DND-41 (cell line): ENCODE measurements at regions not wholly inside any gene's neighbourhood (a gene's known extent, or its start where the extent isn't known, plus 50 kb on each side); places are given as distances from the start of the nearest gene placed in this dataset.

Experiments used
- ATAC-seq: fragments of 200-7000 bp; cut with Tn5 transposase; 3 replicates; pipeline ENCODE4 v1.9.1; 2021; ENCODE audit warnings: low read depth; ENCODE audit not compliant: insufficient read depth
- DNase-seq: peaks from one replicate; pipeline ENCODE4 v3.0.0-alpha.2; 2020
- H2AFZ ChIP-seq: 2 replicates; pipeline ENCODE4 v1.6.0; 2012; ENCODE audit warnings: low read depth, low read length
- H3K27ac ChIP-seq: 2 replicates; pipeline ENCODE4 v1.5.1; 2012; ENCODE audit warnings: low read length, inconsistent platforms
- H3K27me3 ChIP-seq: fragments of 200-600 bp; sonication (generic); 2 replicates; pipeline ENCODE4 v1.6.0; 2012; ENCODE audit warnings: low read length, mild to moderate bottlenecking, inconsistent platforms; ENCODE audit not compliant: insufficient read depth, poor library complexity
- H3K36me3 ChIP-seq: 2 replicates; pipeline ENCODE4 v1.5.1; 2012; ENCODE audit warnings: low read length, inconsistent platforms; ENCODE audit not compliant: insufficient read depth
- H3K4me1 ChIP-seq: 2 replicates; pipeline ENCODE4 v1.5.1; 2012; ENCODE audit warnings: mild to moderate bottlenecking, low read length; ENCODE audit not compliant: insufficient read depth
- H3K4me2 ChIP-seq: 2 replicates; pipeline ENCODE4 v1.6.0; 2012; ENCODE audit warnings: mild to moderate bottlenecking, moderate library complexity, low read length, inconsistent platforms; ENCODE audit not compliant: insufficient read depth
- H3K4me3 ChIP-seq, 2 experiments: fragments of 200-600 bp in 1 of 2; shearing (Covaris generic) in 1 of 2; 2 replicates each; pipeline ENCODE4 v1.5.1; 2012 to 2016; ENCODE audit warnings: inconsistent platforms in 2 of 2, low read length in 2 of 2, mild to moderate bottlenecking in 2 of 2, low read depth in 1 of 2, moderate library complexity in 1 of 2
- H3K79me2 ChIP-seq: 2 replicates; pipeline ENCODE4 v1.6.0; 2012; ENCODE audit warnings: low read length, inconsistent platforms; ENCODE audit not compliant: insufficient read depth
- H3K9ac ChIP-seq: 2 replicates; pipeline ENCODE4 v1.6.0; 2012; ENCODE audit warnings: low read depth, mild to moderate bottlenecking, inconsistent platforms, low read length, moderate library complexity
- H3K9me3 ChIP-seq: 2 replicates; pipeline ENCODE4 v1.5.1; 2012; ENCODE audit warnings: low read length, moderate library complexity, mild to moderate bottlenecking, inconsistent platforms; ENCODE audit not compliant: insufficient read depth, severe bottlenecking
- H4K20me1 ChIP-seq: 2 replicates; pipeline ENCODE4 v1.6.0; 2012; ENCODE audit warnings: low read length; ENCODE audit not compliant: insufficient read depth
- EZH2 ChIP-seq: IDR thresholded peaks from 3 replicates; pipeline ENCODE4 v1.6.1; 2012; ENCODE audit warnings: borderline replicate concordance, low read depth, mild to moderate bottlenecking, moderate library complexity, low read length, inconsistent platforms; ENCODE audit not compliant: severe bottlenecking
- TF ChIP-seq, protein P1 (sequence below): IDR thresholded peaks from 2 replicates; pipeline ENCODE4 v1.5.1; 2012; ENCODE audit warnings: borderline replicate concordance, low read length, moderate library complexity, mild to moderate bottlenecking; ENCODE audit not compliant: poor library complexity, severe bottlenecking; ENCODE audit errors: extremely low read depth

DNA sequence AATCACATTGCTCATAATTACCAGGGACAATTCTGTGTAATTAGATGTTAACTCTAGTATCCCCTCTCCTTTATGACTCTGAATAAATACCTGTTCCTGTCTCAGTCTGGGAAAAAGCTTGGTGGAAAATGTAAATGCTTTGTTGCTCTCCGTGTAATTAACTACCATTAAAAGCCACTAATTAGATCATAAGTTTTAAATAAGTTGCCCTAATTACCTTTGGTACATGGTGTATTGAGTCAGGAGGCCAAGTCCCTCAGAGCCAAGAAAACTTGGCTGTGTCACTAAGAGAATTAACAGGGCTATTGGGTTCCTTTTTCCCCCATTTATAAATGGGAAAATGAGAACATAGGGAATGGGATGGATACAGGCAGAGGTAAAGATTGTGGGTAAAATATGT lies 617.6 kb downstream of the TLR4 start:
- no peaks in the 10 kb centered on the region for H4K20me1 ChIP-seq
- no peaks in the 10 kb centered on the region for H3K4me1 ChIP-seq
- no peak overlapping the region for H3K9ac ChIP-seq
- no peaks in the 10 kb centered on the region for H3K27me3 ChIP-seq
- no peak for ATAC-seq
- no peak for TF ChIP-seq EZH2
- TF ChIP-seq, protein P1, sequence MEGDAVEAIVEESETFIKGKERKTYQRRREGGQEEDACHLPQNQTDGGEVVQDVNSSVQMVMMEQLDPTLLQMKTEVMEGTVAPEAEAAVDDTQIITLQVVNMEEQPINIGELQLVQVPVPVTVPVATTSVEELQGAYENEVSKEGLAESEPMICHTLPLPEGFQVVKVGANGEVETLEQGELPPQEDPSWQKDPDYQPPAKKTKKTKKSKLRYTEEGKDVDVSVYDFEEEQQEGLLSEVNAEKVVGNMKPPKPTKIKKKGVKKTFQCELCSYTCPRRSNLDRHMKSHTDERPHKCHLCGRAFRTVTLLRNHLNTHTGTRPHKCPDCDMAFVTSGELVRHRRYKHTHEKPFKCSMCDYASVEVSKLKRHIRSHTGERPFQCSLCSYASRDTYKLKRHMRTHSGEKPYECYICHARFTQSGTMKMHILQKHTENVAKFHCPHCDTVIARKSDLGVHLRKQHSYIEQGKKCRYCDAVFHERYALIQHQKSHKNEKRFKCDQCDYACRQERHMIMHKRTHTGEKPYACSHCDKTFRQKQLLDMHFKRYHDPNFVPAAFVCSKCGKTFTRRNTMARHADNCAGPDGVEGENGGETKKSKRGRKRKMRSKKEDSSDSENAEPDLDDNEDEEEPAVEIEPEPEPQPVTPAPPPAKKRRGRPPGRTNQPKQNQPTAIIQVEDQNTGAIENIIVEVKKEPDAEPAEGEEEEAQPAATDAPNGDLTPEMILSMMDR: no peak
- no peaks in the 10 kb centered on the region for H3K79me2 ChIP-seq
- H2AFZ ChIP-seq: no peak overlapping the region
- no peak overlapping the region for H3K4me3 ChIP-seq
- H3K36me3 ChIP-seq: no peaks in the 10 kb centered on the region
- H3K27ac ChIP-seq: no peak overlapping the region
- H3K9me3 ChIP-seq: no peaks in the 10 kb centered on the region
- no peak for DNase-seq
- no peak overlapping the region for H3K4me2 ChIP-seq

DNA sequence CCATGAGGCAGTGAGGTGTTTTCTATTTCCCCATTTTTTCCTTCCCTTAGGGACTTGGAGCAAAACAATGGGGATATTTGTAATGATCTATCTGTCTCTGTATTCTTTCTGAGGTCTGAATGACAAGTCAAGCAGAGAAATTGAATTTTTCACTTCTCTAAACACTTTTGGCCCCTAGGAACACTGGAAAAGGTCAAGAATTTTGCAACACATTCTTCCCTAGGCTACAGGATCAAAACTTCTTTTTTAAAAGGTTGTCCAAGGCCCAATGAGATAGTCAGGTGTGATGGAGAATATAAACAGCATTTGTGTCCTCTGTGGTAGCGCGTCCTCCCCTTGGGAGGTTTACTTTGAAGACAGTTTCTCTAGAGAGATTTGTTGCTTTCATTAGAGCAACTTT lies 620.5 kb downstream of the TLR4 start:
- Histone ChIP-seq H4K20me1 (no peaks in the 10 kb centered on the region), H2AFZ (no peak overlapping the region), H3K9ac (no peak overlapping the region), H3K4me1 (no peaks in the 10 kb centered on the region), H3K27ac (no peak overlapping the region), H3K27me3 (no peaks in the 10 kb centered on the region), H3K9me3 (no peaks in the 10 kb centered on the region), H3K79me2 (no peaks in the 10 kb centered on the region), H3K4me2 (no peak overlapping the region), H3K36me3 (no peaks in the 10 kb centered on the region), H3K4me3 (no peak overlapping the region)
- TF ChIP-seq, protein P1: no peak
- TF ChIP-seq EZH2: no peak
- DNase-seq (no peak), ATAC-seq (no peak)

DNA sequence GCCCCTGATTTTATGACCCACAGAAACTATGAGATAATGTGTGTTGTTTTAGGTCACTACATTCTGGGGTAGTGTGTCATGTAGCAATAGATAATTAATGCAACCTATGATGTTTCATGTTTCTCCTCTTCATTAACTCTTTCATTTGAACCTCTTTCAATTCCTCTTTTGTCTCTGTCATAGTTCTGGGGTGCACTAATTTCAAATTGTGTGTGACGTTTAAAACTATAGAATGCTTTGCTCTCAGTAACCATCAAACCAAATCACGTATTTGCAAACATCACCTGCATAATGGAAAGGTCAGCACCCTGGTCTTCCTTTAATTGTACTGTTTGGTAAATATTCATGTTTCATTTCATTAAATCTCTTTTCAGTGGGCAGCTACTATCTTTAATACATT lies 621.6 kb downstream of the TLR4 start:
- no peak overlapping the region for H3K4me2 ChIP-seq
- H3K4me1 ChIP-seq: no peaks in the 10 kb centered on the region
- TF ChIP-seq EZH2: no peak
- TF ChIP-seq, protein P1: no peak
- H3K9me3 ChIP-seq: no peaks in the 10 kb centered on the region
- no peak overlapping the region for H3K4me3 ChIP-seq
- H3K9ac ChIP-seq: no peak overlapping the region
- no peaks in the 10 kb centered on the region for H4K20me1 ChIP-seq
- H2AFZ ChIP-seq: no peak overlapping the region
- H3K36me3 ChIP-seq: no peaks in the 10 kb centered on the region
- no peaks in the 10 kb centered on the region for H3K79me2 ChIP-seq
- ATAC-seq: no peak
- DNase-seq: no peak
- H3K27ac ChIP-seq: no peak overlapping the region
- no peaks in the 10 kb centered on the region for H3K27me3 ChIP-seq

DNA sequence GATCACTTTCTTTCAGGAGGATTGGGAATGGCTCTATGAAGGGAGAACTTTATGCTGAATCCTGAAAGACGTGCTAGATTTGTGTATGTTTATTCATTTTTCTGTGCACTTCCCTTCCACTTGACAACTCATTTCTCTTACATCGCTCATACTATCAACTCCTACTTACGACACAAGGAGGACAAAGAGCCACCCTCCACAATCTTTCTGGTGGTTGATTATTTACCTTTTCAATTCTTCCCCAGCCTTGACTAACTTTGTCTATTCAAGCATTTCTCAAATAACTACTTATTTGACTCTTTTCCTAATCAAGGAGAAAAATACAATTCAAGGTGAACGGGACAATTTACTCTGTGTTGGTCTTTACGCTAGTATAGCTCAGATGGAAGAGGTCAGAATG lies 622.1 kb downstream of the TLR4 start:
- H3K9ac ChIP-seq: no peak overlapping the region
- H3K36me3 ChIP-seq: no peaks in the 10 kb centered on the region
- no peaks in the 10 kb centered on the region for H3K27me3 ChIP-seq
- no peak overlapping the region for H3K4me2 ChIP-seq
- no peak overlapping the region for H3K27ac ChIP-seq
- no peaks in the 10 kb centered on the region for H3K79me2 ChIP-seq
- ATAC-seq: no peak
- H4K20me1 ChIP-seq: no peaks in the 10 kb centered on the region
- DNase-seq: no peak
- H3K9me3 ChIP-seq: no peaks in the 10 kb centered on the region
- no peaks in the 10 kb centered on the region for H3K4me1 ChIP-seq
- no peak overlapping the region for H3K4me3 ChIP-seq
- no peak overlapping the region for H2AFZ ChIP-seq
- TF ChIP-seq EZH2: no peak
- TF ChIP-seq, protein P1: no peak
